ENCODE measurements at regions not wholly inside any gene's neighbourhood (a gene's known extent, or its start where the extent isn't known, plus 50 kb on each side); places are given as distances from the start of the nearest gene placed in this dataset.

DNA sequence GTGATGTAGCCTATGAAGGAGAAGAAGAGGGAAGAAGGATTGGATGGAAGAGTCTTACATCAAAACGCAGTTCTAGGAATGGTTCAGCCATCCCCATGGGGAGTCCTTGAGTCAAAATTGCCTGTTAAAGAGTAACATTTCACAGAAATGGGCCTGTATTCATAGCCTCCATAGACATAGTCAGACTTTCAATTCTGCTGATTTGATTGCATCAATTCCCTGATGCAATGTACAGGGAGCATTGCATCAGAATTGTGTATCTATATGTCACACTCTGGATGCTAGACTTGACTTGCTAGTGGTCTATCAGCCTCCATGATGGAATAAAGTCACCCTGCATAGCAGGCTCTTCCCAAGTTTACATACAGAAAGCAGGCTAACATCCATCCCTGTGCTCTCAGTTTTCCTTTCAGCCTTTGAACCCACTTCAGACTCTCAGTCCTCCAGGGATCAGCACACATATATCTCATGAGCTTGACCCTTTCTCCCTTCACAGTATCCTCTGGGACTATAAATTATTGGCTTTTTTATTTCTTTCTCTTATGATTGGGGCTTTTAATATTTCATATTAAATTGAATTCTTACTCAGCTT lies 1111.7 kb upstream of the B3GALT2 start:
- DNase-seq: peak; percentile 38

DNA sequence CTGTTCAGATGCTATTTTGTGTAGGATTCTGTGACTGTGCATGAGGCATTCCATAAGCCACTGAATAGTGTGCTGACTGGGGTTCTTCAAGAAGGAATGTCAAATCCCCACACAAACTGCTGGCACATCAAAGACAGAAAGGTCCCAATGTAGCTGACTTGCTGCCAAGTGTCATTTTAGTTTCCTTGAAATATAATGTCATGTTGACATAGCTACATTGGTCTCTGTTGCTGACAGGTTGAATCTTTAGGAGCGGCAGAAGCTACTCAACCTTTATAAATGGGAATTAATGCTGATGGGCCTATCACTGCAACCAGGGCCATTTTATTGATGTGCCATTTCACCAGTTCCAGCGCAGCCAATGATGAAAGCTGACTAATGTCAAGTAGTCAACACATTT lies 1110.7 kb upstream of the B3GALT2 start:
- DNase-seq: no peak

DNA sequence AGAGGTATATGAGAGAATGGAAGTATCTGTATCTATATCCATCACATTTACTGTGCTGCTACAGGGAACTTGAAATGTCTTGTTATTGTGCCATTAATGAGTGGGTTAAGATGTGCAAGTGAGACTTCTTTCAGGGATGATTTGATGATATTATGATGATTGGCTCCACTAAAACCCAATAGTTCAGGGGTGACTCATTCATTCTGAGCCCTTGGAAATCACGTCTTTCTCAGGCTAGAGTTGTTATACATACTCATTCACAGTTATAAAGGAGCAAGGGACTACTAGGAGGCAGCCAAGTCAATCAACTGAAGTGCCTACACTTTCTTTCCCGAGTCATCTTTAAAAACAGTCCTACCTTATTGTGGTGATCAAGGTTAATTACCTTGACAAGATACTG lies 1109.8 kb upstream of the B3GALT2 start:
- peak; percentile 47 for DNase-seq

DNA sequence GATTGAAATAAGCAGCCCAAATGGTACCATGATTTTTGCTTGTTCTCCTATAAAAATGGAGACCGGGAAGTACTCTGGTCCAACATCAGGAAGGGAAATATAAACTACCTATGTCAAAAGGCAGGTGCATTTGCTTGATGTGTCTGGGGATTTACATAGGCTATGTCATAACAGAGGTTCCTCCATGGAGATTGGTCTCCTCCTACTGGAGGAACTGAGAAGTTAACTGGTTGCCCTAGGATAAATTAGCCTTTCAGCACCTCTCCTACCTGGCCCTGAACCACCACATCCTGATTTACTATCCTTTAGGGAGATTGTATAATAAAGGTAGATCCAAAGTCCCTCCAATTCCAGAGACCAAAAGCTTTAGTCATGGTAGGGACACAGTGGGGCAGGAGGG lies 1109.3 kb upstream of the B3GALT2 start:
- DNase-seq: peak; percentile 26

DNA sequence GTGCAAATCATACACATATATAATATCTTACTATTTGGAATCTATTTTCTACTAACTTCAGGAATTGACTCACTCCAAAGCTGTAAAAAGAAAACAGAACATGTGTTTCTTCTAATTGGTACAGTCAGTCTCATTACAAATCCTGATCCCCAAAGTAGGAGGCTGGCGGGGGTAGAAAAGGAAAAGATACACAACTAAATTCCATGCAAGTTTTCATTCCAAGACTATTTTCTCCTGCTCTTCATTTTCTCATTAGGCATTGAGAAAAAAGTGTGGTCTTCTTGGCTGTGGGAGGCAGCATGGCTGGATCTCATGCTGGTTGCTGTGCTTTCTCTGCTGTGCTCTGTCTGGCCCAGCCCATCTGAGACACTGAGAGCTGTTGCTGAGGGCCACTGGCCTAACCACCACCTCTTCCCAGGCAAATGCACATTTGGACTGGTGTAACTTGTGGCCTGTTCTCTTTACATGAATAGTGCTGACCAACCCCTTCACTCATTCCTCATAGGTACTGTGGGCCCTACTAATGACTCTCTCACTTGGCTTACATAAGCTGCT lies 1107.5 kb upstream of the B3GALT2 start:
- peak; percentile 75 for DNase-seq

DNA sequence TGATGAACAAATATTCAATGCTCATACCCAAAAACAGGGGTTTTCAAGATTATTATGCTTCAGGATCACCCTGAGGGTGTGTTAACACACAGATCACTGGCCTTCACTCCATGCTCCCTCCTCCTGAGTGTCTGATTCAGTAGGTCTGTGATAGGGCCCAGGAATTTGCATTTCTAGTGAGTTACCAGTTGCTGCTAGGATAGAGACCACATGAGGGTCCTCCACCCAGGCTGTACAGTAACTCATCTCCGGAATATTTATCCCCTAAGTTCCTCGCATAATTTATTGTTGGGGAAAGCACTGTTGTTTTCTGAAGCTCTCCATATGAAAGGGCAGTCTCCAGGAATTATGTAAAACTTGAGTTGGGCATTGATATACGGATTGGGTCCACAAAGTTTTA lies 1106.6 kb upstream of the B3GALT2 start:
- no peak for DNase-seq

DNA sequence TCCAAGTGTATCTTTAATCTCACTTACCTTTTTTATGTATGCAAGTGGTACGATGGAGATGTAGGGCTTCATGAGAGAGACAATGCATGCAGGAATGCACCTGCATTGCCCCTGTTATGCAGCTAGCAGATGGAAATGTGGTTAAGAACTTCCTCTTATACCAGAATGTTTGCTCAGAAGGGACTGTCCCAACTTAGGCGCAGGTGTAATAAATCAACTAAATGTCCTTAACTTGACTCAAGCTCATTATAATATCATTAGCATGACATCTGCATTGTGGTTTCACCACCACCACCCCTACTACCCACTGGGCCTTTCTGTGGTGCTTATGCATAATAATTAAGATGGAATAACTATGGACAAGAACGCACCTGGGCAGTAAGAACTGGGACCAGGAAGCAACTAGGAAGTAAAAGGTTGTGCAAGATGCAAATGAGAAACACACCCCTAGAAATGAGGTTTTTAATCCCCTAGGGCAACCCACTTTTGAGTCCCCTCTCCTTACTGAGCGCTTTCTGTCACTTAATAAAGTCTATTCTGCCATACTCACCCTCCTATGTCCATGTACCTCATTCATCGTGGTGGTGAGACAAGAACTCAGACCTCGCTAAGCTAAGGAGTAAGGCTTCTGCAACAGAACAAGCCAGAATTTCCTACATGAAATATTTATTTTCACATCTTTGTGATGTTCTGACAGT lies 1103.3 kb upstream of the B3GALT2 start:
- no peak for DNase-seq

DNA sequence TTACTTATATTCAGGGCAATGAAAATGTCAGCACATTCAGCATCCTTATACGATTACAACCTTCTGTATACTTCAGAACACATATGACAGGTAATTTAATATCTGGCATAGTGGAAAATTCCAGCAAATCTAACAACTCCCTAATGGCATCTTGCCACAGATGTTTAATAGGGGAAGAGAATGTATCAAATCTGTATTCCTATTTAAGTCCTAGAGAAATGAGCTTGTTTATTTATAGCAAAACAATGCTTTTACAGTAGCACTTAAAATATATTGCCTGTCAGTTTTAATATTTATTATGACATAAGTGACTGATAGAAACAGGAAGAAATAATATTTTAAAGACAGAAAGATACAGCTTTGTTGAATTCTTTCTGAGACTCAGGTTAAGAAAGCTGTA lies 1101.8 kb upstream of the B3GALT2 start:
- DNase-seq: no peak

DNA sequence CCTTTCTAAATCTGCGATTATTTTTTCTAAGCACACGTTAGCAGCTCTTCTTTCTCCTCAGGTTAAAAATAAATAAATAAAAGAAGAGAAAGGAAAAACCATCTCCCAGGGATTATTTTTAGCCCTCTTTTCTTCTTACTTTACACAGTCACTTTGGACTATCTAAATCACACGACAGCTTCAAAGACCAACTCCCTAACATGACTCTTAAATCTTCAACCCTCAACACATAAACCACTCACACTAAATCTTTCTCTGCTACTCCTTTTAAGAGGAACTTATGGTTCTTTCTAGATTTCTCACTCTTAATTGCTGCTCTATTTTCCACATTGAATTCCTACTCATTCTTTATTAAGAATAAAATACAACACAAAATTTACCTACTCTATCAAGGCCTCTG lies 1095.0 kb upstream of the B3GALT2 start:
- DNase-seq: no peak

DNA sequence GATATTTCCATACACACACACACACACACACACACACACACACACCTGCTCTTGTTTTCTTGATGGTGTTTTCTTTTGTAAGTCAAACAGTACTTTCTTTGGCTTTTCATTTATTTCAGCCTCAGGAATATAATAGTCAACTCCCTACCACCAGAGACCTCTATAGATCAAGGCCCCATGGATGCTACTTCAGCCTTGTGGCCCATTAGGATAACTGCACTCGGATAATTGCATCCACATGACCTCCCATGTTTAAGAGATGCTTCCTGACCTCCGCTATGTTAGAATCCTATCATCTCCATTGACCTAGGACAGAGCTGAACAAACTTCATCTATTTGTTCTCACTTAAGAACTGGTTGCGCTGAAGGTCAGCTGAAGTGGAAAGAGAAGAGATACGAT lies 1094.0 kb upstream of the B3GALT2 start:
- DNase-seq: no peak

DNA sequence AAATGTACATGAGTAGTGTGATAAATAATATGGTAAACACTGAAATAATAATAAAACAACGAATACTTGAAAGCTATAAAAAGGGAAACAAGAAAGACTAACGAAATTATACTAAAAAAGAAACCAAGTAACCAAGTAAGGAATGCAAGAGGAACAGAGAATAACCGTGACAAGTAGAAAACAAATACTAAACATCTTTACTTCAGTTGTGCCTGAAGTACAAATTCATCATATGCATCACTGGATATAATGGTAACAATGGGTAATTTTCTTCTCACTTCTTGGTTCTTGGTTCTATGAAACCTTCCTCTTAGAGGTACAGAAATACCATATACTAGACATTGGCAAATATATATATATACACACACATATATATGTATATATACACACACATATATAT lies 1093.6 kb upstream of the B3GALT2 start:
- no peak for DNase-seq

DNA sequence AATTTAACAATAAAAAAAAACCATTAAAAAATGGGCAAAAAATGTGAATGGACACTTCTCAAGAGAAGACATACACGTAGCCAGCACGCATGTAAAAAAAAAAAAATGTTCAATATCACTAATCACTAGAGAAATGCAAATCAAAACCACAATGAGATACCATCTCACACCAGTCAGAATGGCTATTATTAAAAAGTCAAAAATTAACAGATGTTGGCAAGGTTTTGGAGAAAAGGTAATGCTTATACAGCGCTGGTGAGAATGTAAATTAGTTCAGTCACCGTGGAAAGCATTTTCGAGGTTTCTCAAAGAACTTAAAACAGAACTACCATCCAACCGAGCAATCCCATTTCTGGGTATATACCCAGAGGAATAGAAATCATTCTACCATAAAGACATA lies 1091.5 kb upstream of the B3GALT2 start:
- DNase-seq: no peak

DNA sequence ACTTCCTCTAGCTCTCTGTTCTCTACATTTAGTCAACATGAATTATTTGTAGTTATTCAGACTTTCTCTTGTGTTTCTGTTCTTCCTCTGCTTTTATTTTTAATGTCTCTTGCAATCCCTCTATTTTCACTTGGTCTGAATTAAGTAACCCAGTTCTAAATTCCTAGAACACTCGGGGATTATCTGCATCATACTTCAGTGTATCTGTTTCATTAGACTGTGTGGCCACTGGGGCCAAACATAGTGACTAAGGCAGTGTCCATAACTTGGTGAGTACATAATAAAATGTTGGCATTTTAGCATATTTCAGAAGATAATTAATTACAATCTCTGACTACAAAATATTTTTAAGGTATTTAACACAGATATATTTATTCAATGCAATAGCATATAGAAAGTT lies 1087.2 kb upstream of the B3GALT2 start:
- peak; percentile 17 for DNase-seq

DNA sequence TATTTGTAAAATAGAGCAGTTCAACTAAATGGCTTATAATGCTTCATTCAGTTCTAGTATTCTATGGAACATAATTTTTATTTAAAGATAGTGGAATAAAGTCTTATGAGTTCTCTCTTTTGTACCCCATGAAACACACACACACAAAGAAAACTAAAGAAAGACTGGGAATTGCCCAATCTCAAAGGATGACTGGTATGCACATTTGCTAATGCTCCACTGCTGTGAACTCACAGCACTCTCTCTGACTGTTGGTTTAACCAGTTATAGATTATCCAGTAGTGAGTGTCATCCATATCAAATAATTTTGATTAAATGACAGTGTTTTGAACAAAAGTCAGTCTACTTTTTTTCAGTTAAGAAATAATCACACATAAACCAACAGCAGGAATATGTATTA lies 1082.4 kb upstream of the B3GALT2 start:
- peak; percentile 51 for DNase-seq

DNA sequence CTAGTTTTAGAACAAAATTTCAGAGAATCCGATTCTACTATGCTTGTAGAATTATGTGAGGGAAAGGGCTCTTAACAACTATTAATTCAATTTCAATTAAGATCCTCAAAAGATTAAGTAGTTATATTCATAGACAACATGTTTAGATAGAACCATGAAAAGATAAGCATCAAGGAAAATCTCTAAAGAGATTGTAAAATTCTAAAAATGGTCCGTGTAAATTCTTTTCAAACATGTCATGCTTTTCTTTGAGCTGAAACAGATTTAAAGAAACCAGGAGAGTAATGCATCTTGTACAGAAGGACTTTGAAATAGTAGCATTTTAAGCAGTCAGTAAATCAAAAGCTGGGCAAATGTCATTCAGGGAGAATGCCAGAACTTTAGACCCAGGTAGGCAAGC lies 1080.6 kb upstream of the B3GALT2 start:
- DNase-seq: no peak

DNA sequence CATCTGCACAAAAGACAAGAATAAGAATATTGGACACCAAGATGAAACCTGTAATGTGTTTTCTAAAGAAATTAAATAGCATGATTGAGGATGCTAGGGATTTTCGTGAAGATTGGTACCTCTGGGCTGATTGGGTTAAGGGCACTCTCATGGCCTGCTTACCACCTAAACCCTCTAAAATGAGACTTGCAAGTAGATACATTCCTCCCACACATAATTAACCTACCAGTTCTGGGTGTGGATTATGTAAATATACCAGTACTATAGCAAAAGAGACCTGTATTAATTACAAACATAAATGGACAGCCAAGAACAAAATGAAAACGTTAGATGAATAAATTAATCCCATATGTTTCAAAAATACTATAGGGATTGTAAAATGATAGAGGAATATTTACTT lies 1069.6 kb upstream of the B3GALT2 start:
- DNase-seq: no peak

DNA sequence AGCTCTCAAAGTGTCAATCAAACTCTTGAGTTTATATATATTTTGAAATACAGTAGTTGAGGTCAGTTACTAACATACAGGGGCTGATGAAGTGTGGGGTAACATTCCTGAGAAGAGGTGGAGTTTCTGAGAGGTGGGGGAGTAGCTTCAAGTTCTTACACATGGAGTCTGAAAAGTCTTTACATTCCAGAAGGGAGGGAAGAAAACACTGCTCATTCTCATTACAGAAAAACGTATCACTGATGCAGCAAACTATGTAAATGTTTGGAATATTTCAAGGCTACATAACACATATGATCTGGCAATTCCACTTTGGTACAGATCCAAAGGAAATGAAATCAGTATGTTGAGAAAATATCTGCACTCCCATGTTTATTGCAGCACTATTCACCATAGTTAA lies 1065.8 kb upstream of the B3GALT2 start:
- DNase-seq: peak; percentile 94

DNA sequence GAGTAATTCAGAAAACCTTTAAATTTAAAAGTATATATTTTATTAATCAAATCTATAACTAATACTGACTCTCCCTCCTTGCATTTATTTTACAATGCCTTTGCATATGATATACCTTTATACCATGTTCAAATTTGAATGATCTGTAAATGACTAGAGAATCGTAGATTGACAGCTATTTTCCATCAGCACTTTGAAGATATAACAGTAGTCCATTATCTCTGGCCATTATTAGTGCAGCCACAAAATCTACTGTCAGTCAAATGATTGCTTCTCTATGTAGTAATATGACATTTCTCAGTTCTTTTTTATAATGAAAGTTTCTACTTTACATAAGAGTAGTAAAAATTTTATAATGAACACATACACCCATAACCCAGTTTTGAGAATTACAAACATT lies 1054.8 kb upstream of the B3GALT2 start:
- DNase-seq: no peak

DNA sequence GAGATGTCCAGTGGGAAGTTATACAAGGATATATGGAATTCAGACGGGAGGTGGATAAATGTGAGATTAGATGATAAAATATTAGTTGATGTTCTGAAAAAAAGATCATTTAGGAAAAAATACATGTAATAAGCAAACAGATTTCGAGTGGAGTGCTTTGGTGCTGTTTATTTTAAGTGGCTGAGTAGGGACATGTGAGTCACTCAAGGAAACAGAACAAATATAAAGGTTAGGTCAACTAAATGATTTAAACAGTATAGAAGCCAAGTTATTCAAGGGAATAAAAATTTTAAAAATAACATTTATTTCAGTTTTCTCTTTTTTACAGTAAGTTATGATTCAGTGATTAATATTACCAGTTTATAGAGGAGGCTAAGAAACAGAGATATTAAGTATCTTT lies 1046.7 kb upstream of the B3GALT2 start:
- DNase-seq: no peak

DNA sequence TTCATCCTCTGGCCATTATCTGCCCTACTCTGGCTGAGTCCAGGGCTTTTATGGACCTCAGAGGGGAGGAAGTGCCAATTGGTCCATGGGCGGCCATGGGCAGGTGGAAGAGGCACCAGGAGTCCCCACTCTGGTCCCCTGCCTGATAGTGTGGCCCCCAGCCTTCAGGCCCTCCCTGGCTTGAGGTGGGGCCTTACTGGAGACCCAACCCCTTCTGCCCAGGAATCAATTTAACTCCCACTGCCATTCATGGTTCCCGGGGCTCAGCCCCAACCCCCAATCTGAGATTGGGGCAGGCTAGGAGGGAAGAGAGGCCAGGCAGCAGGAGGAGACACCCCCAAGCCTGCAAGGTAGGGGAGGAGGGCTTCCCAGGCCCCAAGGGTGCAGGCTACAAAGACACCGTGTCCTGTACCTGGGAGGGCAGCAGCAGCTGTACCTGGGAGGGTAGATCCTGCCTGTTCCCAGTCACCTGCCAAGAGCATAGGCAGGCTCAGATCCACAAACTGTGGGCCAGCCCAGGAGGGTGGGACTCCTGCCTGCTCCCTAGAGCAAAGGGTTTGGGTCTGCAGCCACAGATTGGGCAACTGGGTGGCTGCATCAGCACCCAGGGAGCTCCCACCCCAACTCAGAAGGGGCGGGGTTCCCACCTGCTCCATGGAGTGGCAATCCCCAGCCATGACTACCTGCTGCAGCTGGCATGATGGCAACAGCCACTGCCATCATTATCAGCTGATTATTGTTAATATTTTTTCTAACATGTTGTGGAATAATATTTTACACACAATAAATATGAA lies 1044.1 kb upstream of the B3GALT2 start:
- no peak for DNase-seq

DNA sequence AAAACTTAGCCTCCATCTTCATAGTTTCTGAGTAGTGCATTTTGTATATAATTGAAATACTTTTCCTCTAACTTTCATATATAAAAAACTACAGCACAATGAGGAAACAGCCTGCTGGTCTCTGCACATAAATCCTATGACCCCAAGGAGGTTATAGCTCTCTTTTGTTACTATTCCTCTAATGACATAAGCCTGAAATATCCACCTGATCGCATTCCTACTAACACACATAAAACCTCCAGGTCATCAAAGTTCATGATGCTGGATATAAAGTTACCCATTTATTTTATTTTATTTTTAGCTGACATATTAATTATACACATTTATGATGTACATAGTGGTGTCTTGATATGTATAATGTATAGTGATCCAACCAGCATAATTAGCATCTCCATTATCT lies 1042.0 kb upstream of the B3GALT2 start:
- DNase-seq: no peak

DNA sequence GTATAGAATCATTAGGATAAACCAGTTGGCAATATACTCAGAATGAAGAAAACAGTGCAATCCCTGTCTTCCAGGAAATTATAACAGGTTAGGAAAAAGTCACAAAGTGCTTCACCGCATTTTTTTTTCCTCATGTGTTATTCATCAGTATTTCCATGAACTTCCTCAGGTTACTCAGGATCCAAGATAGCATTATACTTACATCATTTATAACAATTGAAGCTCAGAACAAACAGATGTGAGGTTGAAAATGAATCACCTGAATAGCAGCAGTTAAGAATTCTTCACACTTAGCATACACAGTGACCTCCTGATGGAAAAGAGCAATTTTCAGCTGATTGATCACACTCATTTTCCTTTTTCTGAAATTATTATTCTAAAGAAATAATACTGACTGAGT lies 1040.7 kb upstream of the B3GALT2 start:
- no peak for DNase-seq

DNA sequence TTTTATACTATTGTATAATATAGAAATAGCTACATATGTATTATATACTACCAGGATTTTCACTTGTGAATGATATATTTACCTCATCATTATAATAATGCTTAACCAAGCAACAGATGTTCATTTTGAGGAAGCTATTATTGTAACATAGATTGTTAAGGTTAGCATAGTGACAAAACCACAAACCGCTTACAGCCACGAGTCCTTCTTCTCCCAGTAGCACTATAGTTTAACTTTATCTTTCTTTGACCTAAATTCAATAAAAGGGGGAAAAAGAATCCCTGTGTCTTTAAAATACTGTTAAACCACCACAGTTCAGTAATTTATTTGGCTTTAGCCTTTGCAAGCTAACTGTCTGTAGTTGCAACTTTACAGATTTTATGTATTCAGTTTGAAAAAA lies 1039.4 kb upstream of the B3GALT2 start:
- DNase-seq: no peak

DNA sequence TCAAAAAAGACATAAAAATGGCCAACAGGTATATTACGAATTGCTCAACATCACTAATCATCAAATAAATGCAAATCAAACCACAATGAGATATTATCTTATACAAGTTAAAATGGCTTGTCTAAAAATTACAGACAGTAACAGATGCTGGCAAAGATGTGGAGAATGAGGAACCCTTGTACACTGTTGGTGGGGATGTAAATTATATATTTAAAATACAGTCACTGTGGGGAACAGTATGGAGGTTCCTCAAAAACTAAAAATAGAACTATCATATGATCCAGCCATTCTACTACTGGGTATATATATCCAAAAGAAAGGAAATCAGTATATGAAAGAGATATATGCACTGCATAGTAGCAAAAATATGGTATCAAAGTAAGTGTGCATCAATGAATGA lies 1037.2 kb upstream of the B3GALT2 start:
- no peak for DNase-seq
